Fibroblast of lung (primary cell): ENCODE measurements at regions not wholly inside any gene's neighbourhood (a gene's known extent, or its start where the extent isn't known, plus 50 kb on each side); places are given as distances from the start of the nearest gene placed in this dataset.
"Not testable (repeated sequence)": the region's sequence is repeated elsewhere in the genome, so short reads cannot be mapped to it uniquely, and the experiment has no call there.

Source experiments
- CTCF ChIP-seq, 2 donors: IDR thresholded peaks in 1 of 2; conservative IDR thresholded peaks in 1 of 2; 1 replicate in 1 of 2; 2 replicates in 1 of 2; pipeline ENCODE4 v1.5.1; 2011 to 2012; ENCODE audit warnings: low read length in 2 of 2, control low read depth in 1 of 2, inconsistent platforms in 1 of 2, low read depth in 1 of 2, mild to moderate bottlenecking in 1 of 2
- EZH2 ChIP-seq: IDR thresholded peaks from 2 replicates; pipeline ENCODE4 v1.5.1; 2012; ENCODE audit warnings: low read length, control low read depth, mild to moderate bottlenecking; ENCODE audit errors: missing control alignments

- not testable (repeated sequence) for TF ChIP-seq CTCF (conservative IDR thresholded peaks at IDR 0.05 in 1 of 2, IDR thresholded peaks at IDR 0.05 in 1 of 2; ENCODE audit: low read depth in 1 of 2, low read length in 2 of 2); EZH2
Observed at GRCh38 chr1:192499061-192499581, 76.5 kb upstream of the RGS1 start.
